HEK293 (cell line): ENCODE measurements at regions not wholly inside any gene's neighbourhood (a gene's known extent, or its start where the extent isn't known, plus 50 kb on each side); places are given as distances from the start of the nearest gene placed in this dataset.

Experiments used
- CTCF ChIA-PET: fragments of 350-600 bp; formaldehyde crosslinking; extraction: SDS; loops from one replicate; lab custom pipeline; 2021; ENCODE audit warnings: antibody characterized with exemption; lab: Yijun Ruan, JAX
- POLR2A ChIA-PET: fragments of 300-600 bp; formaldehyde crosslinking; extraction: SDS; loops from one replicate; lab custom pipeline; 2020; ENCODE audit warnings: antibody characterized with exemption, inconsistent platforms; lab: Yijun Ruan, JAX
- H3K27ac ChIP-seq: fragments of 200-500 bp; sonication (Bioruptor generic); 2 replicates; pipeline ENCODE4 v1.5.1; 2014; ENCODE audit warnings: low read depth, low read length, control low read depth, inconsistent platforms; ENCODE audit errors: extremely low read depth
- H3K36me3 ChIP-seq, 2 experiments: fragments of 200-500 bp in 1 of 2; sonication (Bioruptor generic) in 1 of 2; 1 replicate in 1 of 2; 2 replicates in 1 of 2; pipeline ENCODE4 v1.5.1; 2014 to 2017; ENCODE audit warnings: inconsistent platforms in 2 of 2, low read length in 2 of 2; ENCODE audit not compliant: control insufficient read depth in 2 of 2, insufficient read depth in 1 of 2
- H3K4me1 ChIP-seq: fragments of 200-500 bp; sonication (Bioruptor generic); 2 replicates; pipeline ENCODE4 v1.5.1; 2014; ENCODE audit warnings: mild to moderate bottlenecking, low read length, inconsistent platforms; ENCODE audit not compliant: control insufficient read depth, insufficient read depth
- H3K4me3 ChIP-seq: 2 replicates; pipeline ENCODE4 v1.5.1; 2011; ENCODE audit warnings: low read depth, mild to moderate bottlenecking, control low read depth, low read length, moderate library complexity
- H3K9me3 ChIP-seq: fragments of 200-500 bp; sonication (Bioruptor generic); 2 replicates; pipeline ENCODE4 v1.5.1; 2014; ENCODE audit warnings: low read depth, low read length, inconsistent platforms; ENCODE audit not compliant: control insufficient read depth, insufficient read depth
- GLIS1 ChIP-seq: fragments of 450-650 bp; formaldehyde crosslinking; IDR thresholded peaks from 2 replicates; pipeline ENCODE4 v1.5.1; 2016; ENCODE audit warnings: missing biosample characterization, missing genetic modification characterization
- HOXA7 ChIP-seq: sonication (generic); formaldehyde crosslinking; IDR thresholded peaks from 2 replicates; pipeline ENCODE4 v1.8.1; 2022; ENCODE audit warnings: missing genetic modification reagents, borderline replicate concordance
- IKZF3 ChIP-seq: fragments of 450-650 bp; IDR thresholded peaks from 2 replicates; pipeline ENCODE4 v1.5.0; 2018; ENCODE audit warnings: missing biosample characterization, mild to moderate bottlenecking, missing genetic modification characterization, moderate library complexity
- ZBTB20 ChIP-seq: fragments of 450-650 bp; formaldehyde crosslinking; IDR thresholded peaks from 2 replicates; pipeline ENCODE4 v1.5.1; 2016; ENCODE audit warnings: missing biosample characterization, missing genetic modification characterization
- ZFP3 ChIP-seq: fragments of 450-650 bp; formaldehyde crosslinking; IDR thresholded peaks from 2 replicates; pipeline ENCODE4 v1.5.1; 2016; ENCODE audit warnings: low read depth, missing biosample characterization, missing genetic modification characterization
- ZFP37 ChIP-seq: fragments of 450-650 bp; formaldehyde crosslinking; IDR thresholded peaks from 2 replicates; pipeline ENCODE4 v1.5.1; 2016; ENCODE audit warnings: missing biosample characterization, missing genetic modification characterization
- ZFP69B ChIP-seq: fragments of 450-650 bp; formaldehyde crosslinking; IDR thresholded peaks from 2 replicates; pipeline ENCODE4 v1.5.1; 2016; ENCODE audit warnings: missing biosample characterization, missing genetic modification characterization
- ZNF121 ChIP-seq: fragments of 450-650 bp; formaldehyde crosslinking; IDR thresholded peaks from 2 replicates; pipeline ENCODE4 v1.5.1; 2016; ENCODE audit warnings: missing biosample characterization, missing genetic modification characterization
- ZNF138 ChIP-seq: fragments of 450-650 bp; formaldehyde crosslinking; IDR thresholded peaks from 2 replicates; pipeline ENCODE4 v1.5.1; 2016; ENCODE audit warnings: missing biosample characterization, missing genetic modification characterization, borderline replicate concordance
- ZNF175 ChIP-seq: fragments of 450-650 bp; formaldehyde crosslinking; IDR thresholded peaks from 2 replicates; pipeline ENCODE4 v1.5.1; 2016; ENCODE audit warnings: missing biosample characterization, missing genetic modification characterization
- ZNF2 ChIP-seq: fragments of 450-650 bp; formaldehyde crosslinking; IDR thresholded peaks from 2 replicates; pipeline ENCODE4 v1.5.1; 2016; ENCODE audit warnings: missing biosample characterization, missing genetic modification characterization
- ZNF221 ChIP-seq: fragments of 450-650 bp; formaldehyde crosslinking; IDR thresholded peaks from 2 replicates; pipeline ENCODE4 v1.5.1; 2017; ENCODE audit warnings: missing biosample characterization, missing genetic modification characterization, borderline replicate concordance
- ZNF24 ChIP-seq: fragments of 450-650 bp; formaldehyde crosslinking; IDR thresholded peaks from 2 replicates; pipeline ENCODE4 v1.5.1; 2016; ENCODE audit warnings: missing biosample characterization, missing genetic modification characterization
- ZNF335 ChIP-seq: fragments of 450-650 bp; formaldehyde crosslinking; conservative IDR thresholded peaks from 2 replicates; pipeline ENCODE4 v1.5.1; 2016; ENCODE audit warnings: missing biosample characterization, missing genetic modification characterization
- ZNF404 ChIP-seq: fragments of 450-650 bp; formaldehyde crosslinking; IDR thresholded peaks from 2 replicates; pipeline ENCODE4 v1.5.1; 2017; ENCODE audit warnings: missing biosample characterization, missing genetic modification characterization
- ZNF544 ChIP-seq: fragments of 450-650 bp; formaldehyde crosslinking; IDR thresholded peaks from 2 replicates; pipeline ENCODE4 v1.5.0; 2017; ENCODE audit warnings: missing biosample characterization, missing genetic modification characterization
- ZNF555 ChIP-seq: fragments of 450-650 bp; formaldehyde crosslinking; conservative IDR thresholded peaks from 2 replicates; pipeline ENCODE4 v1.5.1; 2017; ENCODE audit warnings: missing biosample characterization, mild to moderate bottlenecking, missing genetic modification characterization, inconsistent platforms
- ZNF560 ChIP-seq: fragments of 450-650 bp; formaldehyde crosslinking; IDR thresholded peaks from 2 replicates; pipeline ENCODE4 v1.5.1; 2017; ENCODE audit warnings: missing biosample characterization, missing genetic modification characterization, borderline replicate concordance
- ZNF670 ChIP-seq: fragments of 450-650 bp; formaldehyde crosslinking; IDR thresholded peaks from 2 replicates; pipeline ENCODE4 v1.5.1; 2016; ENCODE audit warnings: missing biosample characterization, missing genetic modification characterization, low read depth
- ZNF747 ChIP-seq: fragments of 450-650 bp; formaldehyde crosslinking; IDR thresholded peaks from 2 replicates; pipeline ENCODE4 v1.5.1; 2016; ENCODE audit warnings: missing biosample characterization, missing genetic modification characterization
- ZNF843 ChIP-seq: fragments of 450-650 bp; formaldehyde crosslinking; IDR thresholded peaks from 2 replicates; pipeline ENCODE4 v1.5.1; 2016; ENCODE audit warnings: missing biosample characterization, missing genetic modification characterization
- TF ChIP-seq, protein P1 (sequence below): fragments of 450-650 bp; formaldehyde crosslinking; IDR thresholded peaks from 2 replicates; pipeline ENCODE4 v1.5.1; 2016; ENCODE audit warnings: missing biosample characterization, missing genetic modification characterization
- TF ChIP-seq, protein P2 (sequence below): fragments of 450-650 bp; formaldehyde crosslinking; IDR thresholded peaks from 2 replicates; pipeline ENCODE4 v1.5.1; 2016; ENCODE audit warnings: missing biosample characterization, missing genetic modification characterization
- TF ChIP-seq, protein P3 (sequence below): fragments of 450-650 bp; formaldehyde crosslinking; IDR thresholded peaks from 2 replicates; pipeline ENCODE4 v1.5.1; 2016; ENCODE audit warnings: missing biosample characterization, missing genetic modification characterization
- TF ChIP-seq, protein P4 (sequence below): fragments of 450-650 bp; formaldehyde crosslinking; IDR thresholded peaks from 2 replicates; pipeline ENCODE4 v1.5.1; 2017; ENCODE audit warnings: missing biosample characterization, missing genetic modification characterization
- TF ChIP-seq, protein P5 (sequence below): fragments of 450-650 bp; IDR thresholded peaks from 2 replicates; pipeline ENCODE4 v1.5.1; 2018; ENCODE audit warnings: missing biosample characterization, mild to moderate bottlenecking, missing genetic modification characterization
- TF ChIP-seq, protein P6 (sequence below): fragments of 450-650 bp; formaldehyde crosslinking; IDR thresholded peaks from 2 replicates; pipeline ENCODE4 v1.5.1; 2016; ENCODE audit warnings: missing biosample characterization, missing genetic modification characterization

DNA sequence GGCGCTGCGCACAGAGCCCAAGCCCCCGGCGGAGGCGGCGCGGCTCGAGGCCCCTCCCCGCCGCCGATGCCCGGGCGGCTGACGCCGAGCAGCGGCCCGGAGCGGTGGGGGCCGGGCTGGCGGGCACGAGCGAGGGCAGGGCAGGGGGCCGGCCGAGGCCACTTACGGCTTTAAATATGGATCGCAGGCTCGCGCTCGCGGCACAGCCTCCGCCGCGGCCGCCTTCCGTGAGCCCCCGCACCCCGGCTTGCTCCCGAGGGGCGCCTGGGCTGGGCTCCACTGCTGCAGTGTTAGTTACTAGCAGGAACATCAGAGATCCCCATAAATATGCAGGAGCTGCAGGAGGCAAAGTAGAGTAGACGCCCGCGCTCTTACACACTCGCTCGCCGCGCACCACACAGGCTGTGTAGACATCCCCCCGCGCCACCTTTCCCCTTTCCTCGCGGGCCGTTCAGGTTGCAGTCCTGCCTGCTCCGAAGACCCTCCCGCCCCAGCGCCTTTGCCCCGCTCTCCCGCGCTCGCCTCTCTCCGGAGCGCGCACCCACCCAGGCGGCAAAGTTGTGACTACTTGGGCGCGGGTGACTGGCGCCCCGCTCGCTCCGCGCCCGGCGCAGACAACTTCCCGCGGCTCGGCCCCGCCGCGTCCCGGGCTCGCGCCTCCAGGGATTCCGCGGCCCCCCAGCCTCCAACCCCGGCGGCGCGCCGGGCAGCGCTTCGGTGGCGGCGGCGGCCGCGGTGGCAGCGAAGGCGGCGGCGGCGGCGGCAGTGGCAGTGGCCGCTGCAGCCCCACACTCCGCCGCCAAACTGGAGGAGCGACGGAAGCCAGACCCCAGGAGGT, 152.0 kb upstream of the SLC4A4 start:
- ChIA-PET POLR2A (no interaction called here), CTCF (interaction anchor here (0.6 kb wide), 2 partner anchors 31 to 253 kb away, joined by 3 read pairs; no protein-coding TSS in a partner anchor)
- H3K4me1 ChIP-seq: 0 out of 2 replicates have a peak, but pooled peaks cover 2% of the 10 kb centered on the region
- peak overlapping the region; percentile 66 for H3K4me3 ChIP-seq
- no peaks in the 10 kb centered on the region for H3K9me3 ChIP-seq
- no peaks in the 10 kb centered on the region for H3K36me3 ChIP-seq
- H3K27ac ChIP-seq: peak overlapping the region; percentile 90
- TF ChIP-seq ZNF24 (tag by site-specific recombination): no peak
- TF ChIP-seq, protein P1, sequence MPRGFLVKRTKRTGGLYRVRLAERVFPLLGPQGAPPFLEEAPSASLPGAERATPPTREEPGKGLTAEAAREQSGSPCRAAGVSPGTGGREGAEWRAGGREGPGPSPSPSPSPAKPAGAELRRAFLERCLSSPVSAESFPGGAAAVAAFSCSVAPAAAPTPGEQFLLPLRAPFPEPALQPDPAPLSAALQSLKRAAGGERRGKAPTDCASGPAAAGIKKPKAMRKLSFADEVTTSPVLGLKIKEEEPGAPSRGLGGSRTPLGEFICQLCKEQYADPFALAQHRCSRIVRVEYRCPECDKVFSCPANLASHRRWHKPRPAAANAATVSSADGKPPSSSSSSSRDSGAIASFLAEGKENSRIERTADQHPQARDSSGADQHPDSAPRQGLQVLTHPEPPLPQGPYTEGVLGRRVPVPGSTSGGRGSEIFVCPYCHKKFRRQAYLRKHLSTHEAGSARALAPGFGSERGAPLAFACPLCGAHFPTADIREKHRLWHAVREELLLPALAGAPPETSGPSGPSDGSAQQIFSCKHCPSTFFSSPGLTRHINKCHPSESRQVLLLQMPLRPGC: peak; percentile 18; the same call in 1 of the 2 replicates
- no peak; the same call in 1 of the 2 replicates for TF ChIP-seq GLIS1 (tag by site-specific recombination)
- TF ChIP-seq ZNF221 (tag by site-specific recombination): no peak
- TF ChIP-seq ZNF560 (tag by site-specific recombination): no peak
- TF ChIP-seq ZNF843 (tag by site-specific recombination): no peak
- TF ChIP-seq ZNF544 (tag by site-specific recombination): no peak
- no peak for TF ChIP-seq ZFP37 (tag by site-specific recombination)
- no peak for TF ChIP-seq ZNF138 (tag by site-specific recombination)
- peak; percentile 36; the same call in 1 of the 2 replicates for TF ChIP-seq ZNF2 (tag by site-specific recombination)
- TF ChIP-seq ZFP3 (tag by site-specific recombination): no peak
- TF ChIP-seq, protein P2, sequence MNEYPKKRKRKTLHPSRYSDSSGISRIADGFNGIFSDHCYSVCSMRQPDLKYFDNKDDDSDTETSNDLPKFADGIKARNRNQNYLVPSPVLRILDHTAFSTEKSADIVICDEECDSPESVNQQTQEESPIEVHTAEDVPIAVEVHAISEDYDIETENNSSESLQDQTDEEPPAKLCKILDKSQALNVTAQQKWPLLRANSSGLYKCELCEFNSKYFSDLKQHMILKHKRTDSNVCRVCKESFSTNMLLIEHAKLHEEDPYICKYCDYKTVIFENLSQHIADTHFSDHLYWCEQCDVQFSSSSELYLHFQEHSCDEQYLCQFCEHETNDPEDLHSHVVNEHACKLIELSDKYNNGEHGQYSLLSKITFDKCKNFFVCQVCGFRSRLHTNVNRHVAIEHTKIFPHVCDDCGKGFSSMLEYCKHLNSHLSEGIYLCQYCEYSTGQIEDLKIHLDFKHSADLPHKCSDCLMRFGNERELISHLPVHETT: no peak
- TF ChIP-seq ZNF747 (tag by site-specific recombination): no peak
- no peak for TF ChIP-seq HOXA7 (CRISPR knock-in tag)
- no peak for TF ChIP-seq ZNF175
- no peak for TF ChIP-seq ZFP69B (tag by site-specific recombination)
- TF ChIP-seq, protein P3, sequence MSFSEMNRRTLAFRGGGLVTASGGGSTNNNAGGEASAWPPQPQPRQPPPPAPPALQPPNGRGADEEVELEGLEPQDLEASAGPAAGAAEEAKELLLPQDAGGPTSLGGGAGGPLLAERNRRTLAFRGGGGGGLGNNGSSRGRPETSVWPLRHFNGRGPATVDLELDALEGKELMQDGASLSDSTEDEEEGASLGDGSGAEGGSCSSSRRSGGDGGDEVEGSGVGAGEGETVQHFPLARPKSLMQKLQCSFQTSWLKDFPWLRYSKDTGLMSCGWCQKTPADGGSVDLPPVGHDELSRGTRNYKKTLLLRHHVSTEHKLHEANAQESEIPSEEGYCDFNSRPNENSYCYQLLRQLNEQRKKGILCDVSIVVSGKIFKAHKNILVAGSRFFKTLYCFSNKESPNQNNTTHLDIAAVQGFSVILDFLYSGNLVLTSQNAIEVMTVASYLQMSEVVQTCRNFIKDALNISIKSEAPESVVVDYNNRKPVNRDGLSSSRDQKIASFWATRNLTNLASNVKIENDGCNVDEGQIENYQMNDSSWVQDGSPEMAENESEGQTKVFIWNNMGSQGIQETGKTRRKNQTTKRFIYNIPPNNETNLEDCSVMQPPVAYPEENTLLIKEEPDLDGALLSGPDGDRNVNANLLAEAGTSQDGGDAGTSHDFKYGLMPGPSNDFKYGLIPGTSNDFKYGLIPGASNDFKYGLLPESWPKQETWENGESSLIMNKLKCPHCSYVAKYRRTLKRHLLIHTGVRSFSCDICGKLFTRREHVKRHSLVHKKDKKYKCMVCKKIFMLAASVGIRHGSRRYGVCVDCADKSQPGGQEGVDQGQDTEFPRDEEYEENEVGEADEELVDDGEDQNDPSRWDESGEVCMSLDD (tag by site-specific recombination): 0 out of 2 replicates have a peak, but pooled peaks have one; percentile 40
- TF ChIP-seq ZNF555 (tag by site-specific recombination): no peak
- no peak for TF ChIP-seq ZNF670 (tag by site-specific recombination)
- TF ChIP-seq ZNF335 (tag by site-specific recombination): no peak
- TF ChIP-seq, protein P4, sequence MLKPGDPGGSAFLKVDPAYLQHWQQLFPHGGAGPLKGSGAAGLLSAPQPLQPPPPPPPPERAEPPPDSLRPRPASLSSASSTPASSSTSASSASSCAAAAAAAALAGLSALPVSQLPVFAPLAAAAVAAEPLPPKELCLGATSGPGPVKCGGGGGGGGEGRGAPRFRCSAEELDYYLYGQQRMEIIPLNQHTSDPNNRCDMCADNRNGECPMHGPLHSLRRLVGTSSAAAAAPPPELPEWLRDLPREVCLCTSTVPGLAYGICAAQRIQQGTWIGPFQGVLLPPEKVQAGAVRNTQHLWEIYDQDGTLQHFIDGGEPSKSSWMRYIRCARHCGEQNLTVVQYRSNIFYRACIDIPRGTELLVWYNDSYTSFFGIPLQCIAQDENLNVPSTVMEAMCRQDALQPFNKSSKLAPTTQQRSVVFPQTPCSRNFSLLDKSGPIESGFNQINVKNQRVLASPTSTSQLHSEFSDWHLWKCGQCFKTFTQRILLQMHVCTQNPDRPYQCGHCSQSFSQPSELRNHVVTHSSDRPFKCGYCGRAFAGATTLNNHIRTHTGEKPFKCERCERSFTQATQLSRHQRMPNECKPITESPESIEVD (tag by site-specific recombination): no peak
- no peak for TF ChIP-seq IKZF3 (tag by site-specific recombination)
- peak; percentile 8; the same call in 1 of the 2 replicates for TF ChIP-seq ZBTB20 (tag by site-specific recombination)
- TF ChIP-seq, protein P5, sequence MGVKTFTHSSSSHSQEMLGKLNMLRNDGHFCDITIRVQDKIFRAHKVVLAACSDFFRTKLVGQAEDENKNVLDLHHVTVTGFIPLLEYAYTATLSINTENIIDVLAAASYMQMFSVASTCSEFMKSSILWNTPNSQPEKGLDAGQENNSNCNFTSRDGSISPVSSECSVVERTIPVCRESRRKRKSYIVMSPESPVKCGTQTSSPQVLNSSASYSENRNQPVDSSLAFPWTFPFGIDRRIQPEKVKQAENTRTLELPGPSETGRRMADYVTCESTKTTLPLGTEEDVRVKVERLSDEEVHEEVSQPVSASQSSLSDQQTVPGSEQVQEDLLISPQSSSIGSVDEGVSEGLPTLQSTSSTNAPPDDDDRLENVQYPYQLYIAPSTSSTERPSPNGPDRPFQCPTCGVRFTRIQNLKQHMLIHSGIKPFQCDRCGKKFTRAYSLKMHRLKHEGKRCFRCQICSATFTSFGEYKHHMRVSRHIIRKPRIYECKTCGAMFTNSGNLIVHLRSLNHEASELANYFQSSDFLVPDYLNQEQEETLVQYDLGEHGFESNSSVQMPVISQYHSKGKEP (tag by site-specific recombination): no peak
- TF ChIP-seq, protein P6, sequence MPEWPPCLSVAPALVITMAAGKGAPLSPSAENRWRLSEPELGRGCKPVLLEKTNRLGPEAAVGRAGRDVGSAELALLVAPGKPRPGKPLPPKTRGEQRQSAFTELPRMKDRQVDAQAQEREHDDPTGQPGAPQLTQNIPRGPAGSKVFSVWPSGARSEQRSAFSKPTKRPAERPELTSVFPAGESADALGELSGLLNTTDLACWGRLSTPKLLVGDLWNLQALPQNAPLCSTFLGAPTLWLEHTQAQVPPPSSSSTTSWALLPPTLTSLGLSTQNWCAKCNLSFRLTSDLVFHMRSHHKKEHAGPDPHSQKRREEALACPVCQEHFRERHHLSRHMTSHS: no peak
- no peak for TF ChIP-seq ZNF121 (tag by site-specific recombination)
- no peak for TF ChIP-seq ZNF404 (tag by site-specific recombination)
